ENCODE measurements at regions not wholly inside any gene's neighbourhood (a gene's known extent, or its start where the extent isn't known, plus 50 kb on each side); places are given as distances from the start of the nearest gene placed in this dataset.

DNA sequence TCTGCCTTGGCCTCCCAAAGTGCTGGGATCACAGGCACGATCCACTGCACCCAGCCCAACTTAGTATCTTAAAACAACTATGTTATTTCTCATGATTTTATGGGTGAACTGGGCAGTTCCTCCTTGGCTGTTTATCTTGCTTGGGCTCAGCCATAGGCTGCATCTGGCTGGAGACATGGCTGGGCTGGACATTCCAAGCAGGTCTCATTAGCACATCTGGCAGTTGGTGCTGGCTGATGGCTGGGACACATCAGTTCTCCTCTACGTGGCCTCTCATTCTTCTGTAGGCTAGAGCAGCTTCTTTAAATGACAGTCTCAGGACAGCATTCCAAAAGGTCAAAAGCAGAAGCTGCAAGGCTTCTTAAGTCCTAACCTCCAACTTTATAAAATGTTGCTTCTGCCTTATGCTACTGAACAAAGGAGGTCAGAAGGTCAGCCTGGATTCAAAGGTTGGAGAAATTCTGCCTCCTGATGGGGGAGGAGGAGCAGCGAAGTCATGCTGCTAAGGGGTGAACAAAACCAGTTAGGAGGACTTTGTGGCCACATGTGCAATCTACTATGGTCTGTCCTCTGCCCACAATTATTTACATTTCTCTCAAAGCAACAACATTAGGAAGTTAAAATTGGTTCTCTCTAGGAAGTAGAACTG, 144.0 kb downstream of the AQP9 start:
- TF ChIP-seq, protein P1, sequence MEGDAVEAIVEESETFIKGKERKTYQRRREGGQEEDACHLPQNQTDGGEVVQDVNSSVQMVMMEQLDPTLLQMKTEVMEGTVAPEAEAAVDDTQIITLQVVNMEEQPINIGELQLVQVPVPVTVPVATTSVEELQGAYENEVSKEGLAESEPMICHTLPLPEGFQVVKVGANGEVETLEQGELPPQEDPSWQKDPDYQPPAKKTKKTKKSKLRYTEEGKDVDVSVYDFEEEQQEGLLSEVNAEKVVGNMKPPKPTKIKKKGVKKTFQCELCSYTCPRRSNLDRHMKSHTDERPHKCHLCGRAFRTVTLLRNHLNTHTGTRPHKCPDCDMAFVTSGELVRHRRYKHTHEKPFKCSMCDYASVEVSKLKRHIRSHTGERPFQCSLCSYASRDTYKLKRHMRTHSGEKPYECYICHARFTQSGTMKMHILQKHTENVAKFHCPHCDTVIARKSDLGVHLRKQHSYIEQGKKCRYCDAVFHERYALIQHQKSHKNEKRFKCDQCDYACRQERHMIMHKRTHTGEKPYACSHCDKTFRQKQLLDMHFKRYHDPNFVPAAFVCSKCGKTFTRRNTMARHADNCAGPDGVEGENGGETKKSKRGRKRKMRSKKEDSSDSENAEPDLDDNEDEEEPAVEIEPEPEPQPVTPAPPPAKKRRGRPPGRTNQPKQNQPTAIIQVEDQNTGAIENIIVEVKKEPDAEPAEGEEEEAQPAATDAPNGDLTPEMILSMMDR (IDR thresholded peaks at IDR 0.05): no peak
- no peak for TF ChIP-seq POLR2A (IDR thresholded peaks at IDR 0.05)
